Adrenal gland (tissue), 9 donors: ENCODE measurements at regions not wholly inside any gene's neighbourhood (a gene's known extent, or its start where the extent isn't known, plus 50 kb on each side); places are given as distances from the start of the nearest gene placed in this dataset.

ENCODE experiments used
- DNase-seq, 7 donors: peaks; one replicate each; pipeline ENCODE4 v3.0.0-alpha.2; 2019 to 2020
- H3K27ac ChIP-seq, 5 donors: fragments of 200-600 bp; sonication (generic) in 4 of 5; 1 replicate in 3 of 5; 2 replicates in 2 of 5; pipeline versions ENCODE4 v1.5.1 to v1.8.0; 2016 to 2020; ENCODE audit warnings: mild to moderate bottlenecking in 1 of 5
- H3K27me3 ChIP-seq: fragments of 200-600 bp; 2 replicates; pipeline ENCODE4 v1.8.0; 2021
- H3K36me3 ChIP-seq, 2 donors: fragments of 200-600 bp; replicated peaks in 1 of 2; 1 replicate in 1 of 2; 2 replicates in 1 of 2; pipeline versions ENCODE4 v1.5.1 to v1.8.0; 2018 to 2022
- H3K4me1 ChIP-seq, 2 donors: fragments of 200-600 bp; replicated peaks in 1 of 2; 1 replicate in 1 of 2; 2 replicates in 1 of 2; pipeline versions ENCODE4 v1.5.1 to v1.8.0; 2018 to 2021
- H3K4me3 ChIP-seq, 4 donors: fragments of 200-600 bp; sonication (generic) in 3 of 4; one replicate each; pipeline ENCODE4 v1.5.1; 2016 to 2018
- H3K9me3 ChIP-seq, 3 donors: fragments of 200-600 bp; sonication (generic) in 1 of 3; replicated peaks in 1 of 3; 1 replicate in 2 of 3; 2 replicates in 1 of 3; pipeline versions ENCODE4 v1.5.1 to v1.8.0; 2016 to 2021
- POLR2A ChIP-seq, 2 donors: fragments of 450-650 bp; IDR thresholded peaks; one replicate each; pipeline ENCODE4 v1.6.1; 2017; ENCODE audit warnings: antibody characterized with exemption in 2 of 2, mild to moderate bottlenecking in 2 of 2, moderate library complexity in 1 of 2
- WGBS, 4 donors: extraction: QIAGEN DNeasy Blood & Tissue Kit in 2 of 4; methylation state at CpG; one replicate each; pipeline versions ENCODE4 v1.1.5 to v1.1.7; 2013 to 2017; 5-methylcytosine and 5-hydroxymethylcytosine counted together
- intact Hi-C, 2 donors: fragments of 100-400 bp; cut with DNase I; formaldehyde crosslinking; loops; one replicate each; pipeline versions ENCODE4 v1.14.1 to v1.15.0; 2022 to 2023
- TF ChIP-seq, protein P1 (sequence below), 6 experiments: fragments of 450-650 bp in 4 of 6; fragments of 200-600 bp in 2 of 6; sonication (generic) in 1 of 6; IDR thresholded peaks; 1 replicate in 5 of 6; 2 replicates in 1 of 6; pipeline versions ENCODE4 v1.5.1 to v1.8.0; 2016 to 2021; ENCODE audit warnings: antibody characterized with exemption in 6 of 6, mild to moderate bottlenecking in 2 of 6, moderate library complexity in 1 of 6
- donor health status: healthy with polysubstance abuse.
- donor health status: Bipolar disorder and iron deficiency.
- donor health status: DM: yes; HTN: yes; CAD: no.
- donor health status: DM: no; HTN: no; CAD: no.
- donor health status: DM: no; HTN: no; CAD: no.

DNA sequence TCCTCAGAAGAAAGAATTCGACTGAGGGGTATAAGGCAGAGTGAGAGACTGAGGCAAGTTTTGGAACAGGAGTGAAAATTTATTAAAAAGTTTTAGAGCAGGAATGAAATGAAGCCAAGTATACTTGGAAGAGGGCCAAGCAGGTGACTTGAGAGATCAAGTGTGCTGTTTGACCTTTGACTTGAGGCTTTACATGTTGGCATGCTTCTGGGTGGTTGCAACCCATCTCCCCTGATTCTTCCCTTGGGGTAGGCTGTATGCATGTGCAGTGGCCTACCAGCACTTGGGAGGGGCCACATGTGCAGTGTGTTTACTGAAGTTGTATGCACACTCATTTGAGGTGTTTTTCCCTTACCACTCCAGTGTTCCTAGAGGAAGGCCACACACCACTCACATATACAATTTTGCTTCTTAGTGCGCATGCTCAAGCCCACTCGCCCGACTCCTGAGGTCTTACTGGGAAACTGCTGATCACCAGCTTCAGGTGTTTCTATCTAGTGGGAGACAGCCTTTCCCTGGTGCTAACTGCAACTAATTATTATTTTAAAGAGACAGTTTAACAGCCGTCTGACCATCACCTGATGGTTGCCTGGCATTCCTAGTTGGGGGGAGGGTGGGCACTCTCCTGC is 61.5 kb upstream of the CADPS start:
- Histone ChIP-seq H3K4me1 (no peaks in the 10 kb centered on the region), H3K27ac (no peak overlapping the region), H3K9me3 (no peaks in the 10 kb centered on the region), H3K36me3 (no peaks in the 10 kb centered on the region), H3K4me3 (no peak overlapping the region), H3K27me3 (no peaks in the 10 kb centered on the region)
- TF ChIP-seq POLR2A (IDR thresholded peaks at IDR 0.05), result no peak
- TF ChIP-seq, protein P1, sequence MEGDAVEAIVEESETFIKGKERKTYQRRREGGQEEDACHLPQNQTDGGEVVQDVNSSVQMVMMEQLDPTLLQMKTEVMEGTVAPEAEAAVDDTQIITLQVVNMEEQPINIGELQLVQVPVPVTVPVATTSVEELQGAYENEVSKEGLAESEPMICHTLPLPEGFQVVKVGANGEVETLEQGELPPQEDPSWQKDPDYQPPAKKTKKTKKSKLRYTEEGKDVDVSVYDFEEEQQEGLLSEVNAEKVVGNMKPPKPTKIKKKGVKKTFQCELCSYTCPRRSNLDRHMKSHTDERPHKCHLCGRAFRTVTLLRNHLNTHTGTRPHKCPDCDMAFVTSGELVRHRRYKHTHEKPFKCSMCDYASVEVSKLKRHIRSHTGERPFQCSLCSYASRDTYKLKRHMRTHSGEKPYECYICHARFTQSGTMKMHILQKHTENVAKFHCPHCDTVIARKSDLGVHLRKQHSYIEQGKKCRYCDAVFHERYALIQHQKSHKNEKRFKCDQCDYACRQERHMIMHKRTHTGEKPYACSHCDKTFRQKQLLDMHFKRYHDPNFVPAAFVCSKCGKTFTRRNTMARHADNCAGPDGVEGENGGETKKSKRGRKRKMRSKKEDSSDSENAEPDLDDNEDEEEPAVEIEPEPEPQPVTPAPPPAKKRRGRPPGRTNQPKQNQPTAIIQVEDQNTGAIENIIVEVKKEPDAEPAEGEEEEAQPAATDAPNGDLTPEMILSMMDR (IDR thresholded peaks at IDR 0.05), result no peak
- 74 to 81% (median 80%) methylated on average over 5 of the region's 5 CpGs for WGBS, 4 donors
- DNase-seq, result no peak
- intact Hi-C loops, result no loop called here

DNA sequence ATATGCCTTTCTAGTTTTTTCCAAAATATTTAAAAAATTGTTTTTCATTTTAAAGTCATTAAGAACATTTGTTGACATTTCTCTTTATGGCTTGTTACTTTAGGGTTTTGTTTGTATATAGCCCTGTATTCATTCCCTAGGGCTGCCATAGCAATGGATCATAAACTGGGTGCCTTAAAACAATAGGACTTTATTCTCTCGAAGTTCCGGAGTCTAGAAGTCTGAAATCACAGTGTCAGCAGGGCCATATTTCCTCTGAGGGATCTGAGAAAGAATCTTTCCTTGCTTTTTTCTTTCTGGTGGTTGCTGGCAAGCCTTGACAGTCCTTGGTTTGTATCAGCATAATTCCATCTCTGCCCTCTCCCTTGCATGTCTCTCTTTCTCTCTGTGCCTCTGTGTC is 63.4 kb upstream of the CADPS start:
- H3K4me1 ChIP-seq, result no peaks in the 10 kb centered on the region
- H3K36me3 ChIP-seq, result no peaks in the 10 kb centered on the region
- H3K9me3 ChIP-seq, result no peaks in the 10 kb centered on the region
- TF ChIP-seq POLR2A (IDR thresholded peaks at IDR 0.05), result no peak
- TF ChIP-seq, protein P1 (IDR thresholded peaks at IDR 0.05), result no peak
- WGBS, 4 donors, result 69 to 84% (median 82%) methylated on average over 2 of the region's 2 CpGs
- no peak overlapping the region for H3K27ac ChIP-seq
- no peak overlapping the region for H3K4me3 ChIP-seq
- intact Hi-C loops, result no loop called here
- no peaks in the 10 kb centered on the region for H3K27me3 ChIP-seq
- no peak for DNase-seq

DNA sequence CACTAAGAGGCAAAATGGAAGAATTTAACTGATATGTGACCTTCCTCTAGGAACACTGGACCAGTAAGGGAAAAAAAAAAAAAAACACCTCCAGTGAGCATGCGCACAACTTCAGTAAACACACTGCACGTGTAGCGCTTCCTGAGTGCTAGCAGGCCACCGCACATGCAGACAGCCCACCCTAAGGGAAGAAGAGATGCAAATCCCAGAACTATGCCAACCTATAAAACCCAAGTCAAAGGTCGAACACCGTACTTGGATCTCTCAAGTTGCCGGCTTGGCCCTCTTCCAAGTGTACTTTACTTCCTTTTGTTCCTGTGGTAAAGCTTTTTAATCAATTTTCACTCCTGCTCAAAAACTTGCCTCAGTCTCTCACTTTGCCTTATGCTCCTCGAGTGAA is 64.5 kb upstream of the CADPS start:
- Histone ChIP-seq H3K27me3 (no peaks in the 10 kb centered on the region), H3K4me1 (no peaks in the 10 kb centered on the region), H3K4me3 (no peak overlapping the region), H3K27ac (no peak overlapping the region), H3K36me3 (no peaks in the 10 kb centered on the region), H3K9me3 (no peaks in the 10 kb centered on the region)
- TF ChIP-seq, protein P1 (IDR thresholded peaks at IDR 0.05), result no peak
- TF ChIP-seq POLR2A (IDR thresholded peaks at IDR 0.05), result no peak
- WGBS, 4 donors, result 74 to 82% (median 78%) methylated on average over 8 of the region's 8 CpGs
- intact Hi-C loops, result no loop called here
- DNase-seq, result no peak

DNA sequence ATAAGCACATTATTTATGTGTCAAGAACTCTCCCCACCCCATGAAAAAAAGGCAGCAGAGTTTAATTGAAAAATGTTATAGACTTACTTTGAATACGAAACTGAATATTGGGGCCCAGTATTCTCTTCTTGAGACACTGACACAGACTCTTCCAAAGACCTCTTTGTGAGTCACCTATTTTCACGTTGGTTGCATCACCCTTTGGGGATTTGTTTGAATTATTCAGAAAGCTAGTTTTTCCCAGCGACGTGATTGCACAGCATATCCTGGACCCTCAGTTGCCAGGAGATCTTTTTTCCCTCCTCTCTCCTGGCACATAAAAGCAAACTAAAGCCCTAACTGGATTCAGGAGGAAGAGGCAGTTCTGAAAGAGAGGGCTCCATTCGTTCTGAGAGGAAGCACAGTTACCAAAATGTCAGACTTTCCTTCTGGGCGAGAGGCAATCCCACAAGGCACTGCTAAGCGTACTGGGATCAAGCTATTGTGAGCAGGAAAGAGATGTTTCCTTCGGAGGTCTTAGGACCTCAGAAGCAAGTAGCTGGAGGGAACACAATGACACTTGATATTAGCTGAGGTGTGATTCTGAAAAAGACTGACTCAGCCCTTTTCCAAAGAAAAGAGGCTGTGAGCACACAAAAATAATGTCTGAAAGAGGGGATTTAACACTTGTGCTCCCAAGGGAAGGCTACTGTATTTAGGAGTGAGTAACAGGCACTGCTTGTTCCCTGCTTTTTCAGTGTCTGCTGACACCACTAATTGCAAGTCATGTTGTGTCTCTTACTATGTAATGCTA is 65.8 kb upstream of the CADPS start:
- Histone ChIP-seq H3K27ac (no peak overlapping the region), H3K27me3 (no peaks in the 10 kb centered on the region), H3K4me1 (no peaks in the 10 kb centered on the region), H3K36me3 (no peaks in the 10 kb centered on the region), H3K9me3 (no peaks in the 10 kb centered on the region), H3K4me3 (no peak overlapping the region)
- TF ChIP-seq, protein P1 (IDR thresholded peaks at IDR 0.05), result no peak
- TF ChIP-seq POLR2A (IDR thresholded peaks at IDR 0.05), result no peak
- no peak for DNase-seq
- intact Hi-C loops, result no loop called here
- 46 to 54% (median 48%) methylated on average over 7 to 8 of the region's 8 CpGs for WGBS, 4 donors
